ENCODE measurements at regions not wholly inside any gene's neighbourhood (a gene's known extent, or its start where the extent isn't known, plus 50 kb on each side); places are given as distances from the start of the nearest gene placed in this dataset.

DNA sequence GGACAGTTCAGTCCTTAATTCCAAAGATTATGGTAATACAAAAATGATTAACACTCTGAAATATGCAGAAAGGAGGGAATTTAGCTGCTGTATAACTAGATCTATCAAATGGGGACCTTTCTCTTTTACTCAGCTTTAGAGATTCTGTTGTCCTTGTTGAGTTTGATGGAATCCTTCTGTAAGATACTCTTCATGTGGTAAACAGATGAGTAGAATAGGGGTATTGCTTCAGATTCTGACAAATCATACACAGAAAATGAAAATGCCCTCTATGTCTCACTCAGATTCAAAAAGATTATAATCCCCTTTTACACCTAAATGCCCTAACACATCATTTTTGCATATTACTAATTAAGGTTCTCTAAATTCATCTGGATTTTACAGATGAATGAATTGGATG lies 50.7 kb downstream of the ARHGAP35 start:
- no peak for DNase-seq (ENCODE audit: low read depth in 2 of 2)

DNA sequence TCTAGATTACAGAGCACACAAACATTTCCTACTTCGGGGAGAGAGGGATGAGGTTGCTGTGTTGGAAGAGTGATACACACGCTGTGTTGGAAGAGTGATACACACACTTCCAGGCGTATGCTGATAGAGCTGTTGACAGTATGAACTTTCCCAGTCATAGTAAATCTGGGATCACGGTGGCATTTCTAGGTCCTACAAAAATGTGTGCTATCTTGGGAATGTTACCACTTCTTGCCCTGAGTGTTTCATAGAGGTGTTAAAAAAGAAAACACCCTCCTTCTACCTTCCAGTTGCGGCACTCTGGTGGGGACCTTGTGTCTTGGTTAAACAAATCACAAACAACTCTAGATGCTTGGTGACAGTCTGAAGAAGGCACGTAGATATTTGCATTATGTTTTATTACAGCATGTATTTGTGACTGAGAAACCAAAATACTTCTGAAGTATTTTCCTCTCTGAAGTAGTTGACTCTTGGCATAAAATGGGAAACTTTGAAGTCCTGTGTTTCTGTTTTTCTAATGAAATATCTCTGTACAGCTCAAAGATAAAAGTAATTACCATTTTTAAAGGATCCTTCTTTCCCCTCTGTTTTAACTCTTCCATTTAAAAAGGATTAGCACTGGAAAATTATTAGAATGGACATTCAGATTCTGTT lies 52.5 kb downstream of the ARHGAP35 start:
- no peak for DNase-seq (ENCODE audit: low read depth in 2 of 2)

DNA sequence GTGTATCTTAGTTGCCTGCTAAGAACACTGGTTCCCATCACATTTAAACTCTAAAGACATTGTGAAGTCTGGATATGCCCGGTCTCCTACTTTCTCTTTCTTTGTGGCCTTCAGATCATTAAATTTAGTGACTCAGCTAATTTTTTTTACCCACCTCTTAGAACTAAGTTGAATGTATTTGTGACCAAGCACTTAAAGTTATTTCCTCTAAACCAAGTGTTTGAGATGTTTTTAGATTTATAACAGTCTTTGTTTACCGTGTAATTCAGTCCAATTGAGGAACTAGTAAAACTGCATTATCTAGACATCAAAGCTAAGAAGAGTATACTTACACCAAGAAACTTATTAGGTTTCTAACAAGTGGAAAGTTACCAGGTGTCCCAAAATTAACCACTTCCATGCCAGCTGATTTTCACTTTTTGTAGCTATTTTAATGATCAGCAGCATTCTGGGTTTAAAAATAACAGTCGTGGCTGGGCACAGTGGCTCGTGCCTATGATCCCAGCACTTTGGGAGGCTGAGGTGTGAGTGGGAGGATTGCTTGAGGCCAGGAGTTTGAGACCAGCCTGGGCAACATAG lies 53.1 kb downstream of the ARHGAP35 start:
- no peak for DNase-seq (ENCODE audit: low read depth in 2 of 2)

DNA sequence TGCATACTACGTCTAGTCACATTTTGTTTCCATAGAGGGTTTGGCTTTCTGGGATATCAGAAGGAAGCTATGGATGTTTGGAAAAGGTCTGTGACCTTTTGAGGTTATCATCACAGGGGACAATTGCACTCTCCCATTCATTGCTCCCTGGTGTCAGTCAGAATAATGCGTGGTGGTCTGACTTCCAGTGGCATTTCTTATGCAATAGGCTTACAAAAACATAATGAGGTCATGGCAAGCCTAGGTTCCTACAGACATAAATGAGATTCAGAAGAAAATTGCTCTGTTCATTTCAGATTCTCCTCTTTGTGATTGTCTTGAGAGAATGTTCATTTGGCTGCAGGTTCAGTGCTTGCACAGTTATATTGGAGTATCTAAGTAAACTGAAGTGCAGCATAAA lies 54.6 kb downstream of the ARHGAP35 start:
- no peak for DNase-seq (ENCODE audit: low read depth in 2 of 2)

DNA sequence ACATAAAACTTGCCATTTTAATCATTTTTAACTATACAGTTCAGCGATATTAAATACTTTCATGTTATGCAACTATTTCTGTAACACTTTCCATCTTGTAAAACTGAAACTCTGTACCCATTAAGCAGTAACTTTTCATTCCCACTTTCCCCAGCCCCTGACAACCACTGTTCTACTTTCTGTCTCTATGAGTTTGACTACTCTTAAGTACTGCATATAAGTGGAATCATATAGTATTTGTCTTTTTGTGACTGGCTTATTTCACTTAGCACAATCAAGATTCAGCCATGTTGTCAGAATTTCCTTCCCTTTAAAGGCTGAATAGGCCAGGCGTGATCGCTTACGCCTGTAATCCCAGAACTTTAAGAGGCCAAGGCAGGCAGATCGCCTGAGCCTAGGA lies 56.2 kb downstream of the ARHGAP35 start:
- no peak for DNase-seq (ENCODE audit: low read depth in 2 of 2)

DNA sequence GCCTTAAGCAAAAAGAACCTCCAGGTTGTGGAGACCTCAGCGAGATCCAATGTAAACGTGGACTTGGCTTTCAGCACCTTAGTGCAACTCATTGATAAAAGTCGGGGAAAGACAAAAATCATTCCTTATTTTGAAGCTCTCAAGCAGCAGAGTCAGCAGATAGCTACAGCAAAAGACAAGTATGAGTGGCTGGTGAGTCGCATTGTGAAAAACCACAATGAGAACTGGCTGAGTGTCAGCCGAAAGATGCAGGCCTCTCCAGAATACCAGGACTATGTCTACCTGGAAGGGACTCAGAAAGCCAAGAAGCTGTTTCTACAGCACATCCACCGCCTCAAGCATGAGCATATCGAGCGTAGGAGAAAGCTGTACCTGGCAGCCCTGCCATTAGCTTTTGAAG lies 58.5 kb downstream of the ARHGAP35 start:
- DNase-seq (ENCODE audit: low read depth in 2 of 2): no peak

DNA sequence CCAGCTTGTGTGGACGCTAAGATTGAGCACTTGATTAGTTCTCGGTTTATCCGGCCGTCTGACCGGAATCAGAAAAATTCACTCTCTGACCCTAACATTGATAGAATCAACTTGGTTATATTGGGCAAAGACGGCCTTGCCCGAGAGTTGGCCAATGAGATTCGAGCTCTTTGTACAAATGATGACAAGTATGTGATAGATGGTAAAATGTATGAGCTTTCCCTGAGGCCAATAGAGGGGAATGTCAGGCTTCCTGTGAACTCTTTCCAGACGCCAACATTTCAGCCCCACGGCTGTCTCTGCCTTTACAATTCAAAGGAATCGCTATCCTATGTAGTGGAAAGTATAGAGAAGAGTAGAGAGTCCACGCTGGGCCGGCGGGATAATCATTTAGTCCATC lies 59.6 kb downstream of the ARHGAP35 start:
- no peak for DNase-seq (ENCODE audit: low read depth in 2 of 2)

DNA sequence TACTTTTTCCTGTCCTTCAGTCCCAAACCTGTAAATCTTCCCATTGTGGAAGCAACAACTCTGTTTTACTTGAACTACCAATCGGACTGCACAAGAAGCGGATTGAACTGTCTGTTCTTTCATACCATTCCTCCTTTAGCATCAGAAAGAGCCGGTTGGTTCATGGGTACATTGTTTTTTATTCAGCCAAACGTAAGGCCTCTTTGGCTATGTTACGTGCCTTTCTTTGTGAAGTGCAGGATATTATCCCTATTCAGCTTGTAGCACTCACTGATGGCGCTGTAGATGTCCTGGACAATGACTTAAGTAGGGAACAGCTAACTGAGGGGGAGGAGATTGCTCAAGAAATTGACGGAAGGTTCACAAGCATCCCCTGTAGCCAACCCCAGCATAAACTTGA lies 60.3 kb downstream of the ARHGAP35 start:
- DNase-seq (ENCODE audit: low read depth in 2 of 2): no peak

DNA sequence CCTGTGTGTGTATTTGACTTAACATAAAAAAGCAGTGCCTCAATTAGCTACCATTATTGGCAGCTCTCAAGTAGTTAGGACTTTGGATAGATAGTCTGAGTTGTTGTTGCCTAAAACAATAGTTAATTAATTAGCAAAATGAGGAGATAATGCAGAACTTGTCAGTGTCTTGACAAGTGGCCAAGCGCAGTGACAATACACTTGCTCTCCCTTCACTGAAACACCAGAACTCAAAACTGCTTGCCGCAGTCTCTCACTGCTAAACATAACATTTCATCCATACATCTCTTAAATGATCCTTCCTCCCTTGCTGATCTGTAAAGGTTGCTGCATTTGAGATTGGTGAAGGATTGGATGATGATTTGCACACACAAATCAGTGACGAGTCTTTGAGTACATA lies 61.7 kb downstream of the ARHGAP35 start:
- DNase-seq (ENCODE audit: low read depth in 2 of 2): no peak

DNA sequence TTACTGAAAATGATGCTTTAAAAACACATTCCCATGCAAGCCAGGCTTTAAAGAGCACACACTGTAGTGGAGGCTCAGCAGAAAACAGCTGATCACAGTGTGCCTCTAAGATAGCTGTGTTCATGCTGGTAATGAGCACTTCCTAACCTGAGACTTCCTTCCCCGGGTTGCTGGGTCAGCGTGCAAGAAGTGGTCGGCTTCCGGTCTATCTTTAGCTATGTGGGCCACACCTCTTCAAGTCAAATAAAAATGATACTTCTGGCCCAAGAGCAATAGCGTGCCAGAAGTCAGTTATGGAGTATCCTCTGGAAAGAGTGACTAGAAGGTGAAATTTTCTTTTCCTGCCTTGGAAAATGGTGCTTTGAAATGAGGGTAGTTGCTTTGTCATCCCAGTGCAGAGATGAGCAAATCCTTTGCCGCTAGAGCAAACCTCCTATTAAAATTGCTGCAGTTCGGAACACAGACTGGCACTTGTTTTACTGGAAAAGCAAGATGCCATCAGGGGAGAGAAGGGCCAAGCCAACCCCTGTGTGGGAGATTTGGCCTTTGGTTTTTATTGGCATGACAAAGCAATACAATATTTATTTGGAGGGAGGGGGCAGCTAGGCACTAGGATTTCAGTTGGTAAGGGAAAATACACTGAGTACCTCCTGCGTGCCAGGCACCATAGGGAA lies 64.2 kb downstream of the ARHGAP35 start:
- no peak for DNase-seq (ENCODE audit: low read depth in 2 of 2)

DNA sequence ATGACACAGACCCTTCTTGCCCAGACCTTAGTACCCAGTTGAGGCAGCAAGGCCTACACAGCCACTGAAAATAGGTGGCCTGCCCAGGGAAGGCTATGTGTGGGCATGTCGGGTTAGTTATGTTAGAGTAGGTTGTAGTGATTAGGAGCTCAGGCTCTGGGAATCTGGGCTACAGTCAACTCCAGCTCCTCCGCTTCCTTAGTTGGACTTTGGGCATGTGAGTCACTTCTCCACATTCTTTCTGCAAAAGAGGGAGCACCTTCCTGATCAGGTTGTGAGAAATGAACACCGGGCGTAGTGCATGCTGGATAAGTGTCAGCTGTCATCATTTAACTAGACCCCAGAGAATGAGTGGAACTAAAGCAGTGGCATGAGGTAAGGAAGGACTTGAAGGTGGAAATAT lies 64.8 kb downstream of the ARHGAP35 start:
- DNase-seq (ENCODE audit: low read depth in 2 of 2): no peak

DNA sequence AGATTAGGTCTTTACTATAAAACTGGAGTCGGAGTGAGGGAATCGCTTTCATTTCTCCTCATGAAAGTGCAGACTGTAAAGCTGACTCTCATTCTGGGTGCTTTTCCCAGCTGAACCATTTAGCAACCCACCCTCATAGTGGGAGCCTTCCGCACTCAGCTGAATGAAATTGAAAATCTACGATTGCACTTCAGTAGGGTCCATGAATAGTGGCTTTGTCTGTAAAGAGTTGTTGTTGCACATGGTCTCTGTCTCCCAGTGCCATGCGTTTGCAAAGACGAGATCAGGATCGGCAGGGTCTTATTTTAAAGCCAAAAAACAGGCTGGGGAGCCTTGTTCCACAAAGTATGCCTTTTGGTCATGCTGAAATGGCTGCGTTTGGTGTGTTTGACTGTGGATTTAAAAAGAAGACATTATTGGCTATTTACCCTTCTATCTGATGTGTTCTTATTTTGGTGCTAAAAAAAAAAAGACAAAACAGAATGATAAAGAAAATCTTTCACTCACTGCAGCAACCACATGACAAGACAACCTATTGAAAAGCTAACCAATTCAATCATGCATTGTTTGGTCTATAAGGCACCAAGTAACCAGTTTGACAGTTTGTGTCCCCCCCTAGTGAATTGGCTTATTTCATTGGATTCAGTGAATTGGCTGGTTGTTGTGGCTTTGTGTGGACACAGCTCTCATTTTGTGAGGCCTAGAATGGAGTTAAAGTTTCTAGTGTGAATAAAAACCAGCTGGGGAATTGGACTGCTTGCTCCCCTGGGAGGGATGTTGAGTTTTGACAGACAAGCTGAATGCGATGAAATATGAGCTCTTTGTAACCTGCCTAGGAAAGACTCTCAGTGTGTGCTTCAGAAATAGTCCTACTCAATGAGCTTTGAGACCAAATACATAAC lies 65.6 kb downstream of the ARHGAP35 start:
- no peak for DNase-seq (ENCODE audit: low read depth in 2 of 2)

DNA sequence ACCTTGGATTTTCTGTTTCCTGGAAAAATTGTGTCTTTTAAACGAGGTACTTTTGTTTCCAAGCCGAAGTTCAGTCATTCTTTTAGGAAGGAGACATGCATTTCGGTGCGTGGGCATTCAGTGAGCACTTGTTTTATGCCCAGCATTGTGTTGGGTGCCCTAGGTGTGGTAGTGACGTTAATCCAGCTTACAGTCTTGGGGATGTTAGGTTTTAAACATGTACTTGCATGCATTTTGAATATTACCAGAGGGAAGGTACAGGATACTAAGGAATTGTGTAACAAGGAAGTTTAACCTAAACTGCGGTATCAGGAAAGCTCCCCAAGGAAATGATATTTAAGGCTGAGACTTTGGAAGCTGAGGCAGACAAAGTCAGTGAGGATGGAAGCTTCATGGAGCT lies 66.3 kb downstream of the ARHGAP35 start:
- no peak for DNase-seq (ENCODE audit: low read depth in 2 of 2)

DNA sequence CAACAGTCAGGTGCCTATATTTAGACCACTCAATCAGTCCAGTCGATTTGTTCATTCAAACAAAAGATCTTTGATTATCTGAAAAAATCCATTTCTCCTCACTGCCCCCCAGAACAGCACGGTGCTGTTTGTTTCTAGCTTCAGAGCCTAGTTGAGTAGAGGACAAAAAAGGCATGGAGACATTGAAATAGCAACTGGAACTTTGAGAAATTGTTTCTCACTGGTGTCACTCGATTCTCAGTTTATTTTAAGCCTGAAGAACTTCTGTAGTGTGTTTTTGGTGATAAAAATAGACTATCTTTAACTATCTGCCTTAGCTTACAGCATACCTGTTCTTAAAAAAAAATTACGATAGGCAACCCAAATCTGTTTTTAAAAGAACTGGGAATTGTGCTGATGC lies 67.1 kb downstream of the ARHGAP35 start:
- DNase-seq (ENCODE audit: low read depth in 2 of 2): no peak

DNA sequence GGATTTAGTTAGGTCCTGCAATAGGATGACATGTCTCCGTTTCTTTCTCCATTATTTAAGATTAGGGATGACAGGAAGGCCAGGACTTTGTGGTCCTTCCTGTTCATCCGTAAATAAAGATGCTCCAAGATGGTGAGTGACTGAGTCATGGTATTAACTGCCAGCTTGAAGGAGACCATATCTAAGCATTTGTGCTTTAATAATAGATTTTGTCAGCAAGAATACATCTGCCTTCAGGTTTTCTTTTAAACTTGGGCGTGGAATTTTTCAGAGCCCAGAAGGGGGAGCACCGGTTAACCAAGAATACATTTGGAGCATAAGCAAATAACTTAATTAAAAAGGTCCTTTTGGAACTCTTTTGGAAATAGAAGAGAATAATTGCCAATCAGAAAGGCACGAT lies 68.2 kb downstream of the ARHGAP35 start:
- no peak for DNase-seq (ENCODE audit: low read depth in 2 of 2)

DNA sequence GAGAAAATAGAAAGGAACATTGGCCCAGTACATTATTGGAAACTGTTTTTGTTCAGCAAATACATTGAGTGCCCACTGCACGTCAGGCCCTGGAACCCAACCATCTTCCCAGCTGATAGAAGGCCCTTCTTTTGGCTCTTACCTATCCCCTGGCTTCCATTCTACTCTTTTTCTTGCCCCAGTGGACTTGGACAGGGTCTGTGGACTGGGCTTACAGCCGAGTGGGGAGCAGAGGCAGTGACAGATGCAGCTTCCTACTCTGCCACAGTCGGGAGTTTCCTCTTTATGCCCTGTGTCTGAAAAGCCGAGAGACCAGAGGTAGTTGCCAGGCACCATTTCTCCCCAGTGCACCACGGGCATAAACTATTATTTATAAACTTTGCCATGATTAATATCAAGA lies 70.4 kb downstream of the ARHGAP35 start:
- no peak for DNase-seq (ENCODE audit: low read depth in 2 of 2)

DNA sequence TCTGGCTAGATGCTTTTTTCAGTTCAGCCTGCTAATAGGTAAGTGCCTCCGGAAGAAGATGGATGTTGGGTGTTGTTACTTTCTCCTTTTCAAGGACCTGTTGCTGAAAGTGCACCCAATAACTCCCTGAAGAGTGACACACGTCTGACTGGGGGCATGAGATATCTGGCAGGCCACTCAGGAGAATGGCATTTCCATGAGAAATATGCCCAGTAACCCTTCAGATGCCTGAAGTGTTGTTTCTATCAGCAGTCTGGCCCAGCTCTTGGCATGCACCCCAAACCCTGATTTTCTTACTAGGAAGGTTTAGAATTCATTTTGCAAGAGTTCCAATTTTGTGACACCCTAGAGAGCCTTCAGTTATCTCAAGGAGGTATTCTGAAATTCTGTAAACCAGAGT lies 71.5 kb downstream of the ARHGAP35 start:
- DNase-seq (ENCODE audit: low read depth in 2 of 2): no peak

DNA sequence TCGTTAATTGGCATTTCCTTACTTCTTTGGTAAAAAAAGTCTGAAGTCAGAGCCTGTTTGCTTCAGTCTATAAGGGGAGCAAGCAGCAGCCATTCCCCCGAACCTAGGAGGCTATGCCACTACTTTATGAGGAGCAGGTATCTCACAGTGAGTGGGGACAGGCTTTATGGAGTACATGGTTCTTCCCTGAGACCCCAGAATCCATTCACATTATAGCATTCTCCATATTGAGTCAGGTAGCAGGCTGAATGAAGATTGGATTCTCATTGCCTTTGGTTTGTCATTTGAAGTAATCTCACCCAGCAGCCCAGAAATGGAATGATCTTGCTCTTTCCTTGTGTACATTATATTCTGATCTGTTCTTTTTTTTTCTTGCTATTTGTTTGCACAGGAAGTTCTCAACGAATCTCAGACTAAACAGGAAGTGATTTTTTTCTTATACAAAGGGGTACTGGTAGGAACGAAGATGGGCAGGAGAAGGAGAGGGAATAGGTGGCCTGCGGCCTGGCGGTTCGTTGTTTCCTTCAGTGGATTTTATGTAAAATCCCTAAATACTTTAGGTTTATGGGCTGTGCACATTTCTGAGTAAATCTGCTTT lies 74.4 kb downstream of the ARHGAP35 start:
- DNase-seq (ENCODE audit: low read depth in 2 of 2): no peak

DNA sequence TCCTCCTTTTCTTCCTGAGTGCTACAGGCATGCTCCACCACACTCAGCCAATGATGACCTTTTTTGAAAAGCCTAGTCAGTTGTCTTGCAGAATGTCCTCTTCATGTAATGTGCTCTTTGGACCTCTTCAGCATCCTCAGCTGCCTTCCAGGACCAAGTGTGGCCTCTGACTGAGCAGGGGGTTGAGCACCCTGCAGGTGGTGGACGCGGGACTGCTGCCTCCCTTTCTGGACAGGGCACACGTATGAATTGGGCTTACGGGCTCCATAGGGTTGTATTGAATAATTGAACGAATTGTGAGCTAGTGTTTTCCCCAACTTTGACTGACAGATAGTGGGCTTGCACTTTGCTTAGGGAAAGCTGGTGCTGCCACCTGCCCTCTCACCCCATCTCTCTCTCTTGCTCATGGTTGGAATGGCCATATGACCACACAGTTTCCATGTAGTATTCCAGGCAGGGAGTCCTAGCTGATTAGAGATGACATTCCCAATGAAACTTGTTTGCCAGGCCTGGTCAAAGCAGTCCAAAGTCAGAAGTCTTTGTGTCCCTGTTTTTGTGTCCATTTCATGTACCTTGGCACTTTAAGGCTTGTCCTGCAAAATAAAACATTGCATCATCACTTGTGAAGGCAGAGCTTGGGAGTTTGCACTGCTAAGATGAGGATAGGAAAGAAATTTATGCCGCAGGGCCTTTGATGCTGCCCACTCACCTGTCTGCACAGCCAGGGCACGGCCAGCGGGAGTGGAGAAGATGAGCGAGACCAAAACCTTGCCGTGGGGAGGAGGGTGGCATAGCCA lies 76.3 kb upstream of the NPAS1 start:
- no peak for DNase-seq (ENCODE audit: low read depth in 2 of 2)

DNA sequence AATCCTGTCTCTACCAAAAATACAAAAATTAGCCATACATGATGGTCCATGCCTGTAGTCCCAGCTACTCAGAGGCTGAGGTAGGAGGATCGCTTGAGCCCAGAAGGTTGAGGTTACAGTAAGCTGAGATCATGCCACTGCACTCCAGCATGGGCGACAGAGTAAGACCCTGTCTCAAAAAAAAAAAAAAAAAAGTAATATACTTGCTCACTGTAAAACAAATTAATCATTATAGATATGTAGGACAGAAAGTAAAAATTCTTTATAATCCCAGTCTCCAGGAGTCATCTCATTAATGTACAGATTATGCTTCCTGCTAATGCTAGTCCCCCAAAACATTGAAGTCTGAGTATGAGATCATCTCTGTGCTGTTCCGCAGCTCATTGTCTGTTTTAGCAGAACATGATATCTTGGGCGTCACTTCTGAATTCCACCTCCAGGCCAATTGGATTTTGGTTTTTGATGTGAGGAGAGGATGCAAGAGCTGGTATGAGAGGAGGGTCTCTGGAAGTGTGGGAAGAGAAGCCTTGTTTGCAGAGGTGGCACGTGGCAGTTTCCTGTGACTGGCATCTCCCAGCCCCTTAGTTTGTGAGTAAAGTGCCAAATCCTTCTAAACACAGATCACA lies 75.4 kb upstream of the NPAS1 start:
- no peak for DNase-seq (ENCODE audit: low read depth in 2 of 2)

Measured in stimulated activated CD8-positive, alpha-beta memory T cell treated with anti-CD3 and anti-CD28 coated beads, Interleukin-2, amount 100 ng/mL, for 1 hour (primary cell).